GM19438 (cell line): ENCODE measurements at regions not wholly inside any gene's neighbourhood (a gene's known extent, or its start where the extent isn't known, plus 50 kb on each side); places are given as distances from the start of the nearest gene placed in this dataset.
"Not testable (repeated sequence)": the region's sequence is repeated elsewhere in the genome, so short reads cannot be mapped to it uniquely, and the experiment has no call there.

Experiments used
- ATAC-seq: cut with Tn5 transposase; IDR thresholded peaks from one replicate; pipeline ENCODE4 v1.9.1; 2021; ENCODE audit warnings: low read depth; ENCODE audit not compliant: unreplicated experiment

GRCh38 chr2:51782921-51783765 lies 751.2 kb upstream of the NRXN1 start:
- ATAC-seq: no peak

GRCh38 chr2:51781691-51782090 lies 749.8 kb upstream of the NRXN1 start:
- no peak for ATAC-seq

GRCh38 chr2:51780353-51780752 lies 748.4 kb upstream of the NRXN1 start:
- ATAC-seq: no peak

DNA sequence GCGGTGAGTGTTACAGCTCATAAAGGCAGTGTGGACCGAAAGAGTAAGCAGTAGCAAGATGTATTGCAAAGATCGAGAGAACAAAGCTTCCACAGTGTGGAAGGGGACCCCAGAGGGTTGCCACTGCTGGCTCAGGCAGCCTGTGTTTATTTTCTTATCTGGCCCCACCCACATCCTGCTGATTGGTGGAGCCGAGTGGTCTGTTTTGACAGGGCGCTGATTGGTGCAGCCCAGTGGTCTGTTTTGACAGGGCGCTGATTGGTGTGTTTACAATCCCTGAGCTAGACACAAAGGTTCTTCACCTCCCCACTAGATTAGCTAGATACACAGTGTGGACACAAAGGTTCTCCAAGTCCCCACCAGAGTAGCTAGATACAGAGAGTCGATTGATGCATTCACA lies 747.8 kb upstream of the NRXN1 start:
- not testable (repeated sequence) for ATAC-seq

DNA sequence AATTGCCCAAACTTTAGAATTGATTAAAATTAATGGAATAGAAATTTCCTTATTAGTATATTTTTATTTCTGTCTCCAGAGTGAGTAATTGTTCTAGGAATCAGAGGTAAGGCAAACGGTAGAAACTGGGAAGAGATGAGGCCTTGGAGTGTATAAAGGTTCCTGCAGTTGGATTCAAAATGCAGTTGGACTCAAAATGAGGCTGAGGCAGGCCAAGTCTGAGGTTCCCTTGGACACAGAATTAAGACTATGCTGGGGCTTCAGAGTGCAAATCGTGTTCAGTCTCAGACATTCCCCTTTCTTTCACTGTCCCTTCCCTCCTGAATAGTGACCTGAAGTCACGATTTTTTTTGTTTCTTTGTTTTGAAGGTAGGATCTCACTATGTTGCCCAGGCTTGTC lies 746.9 kb upstream of the NRXN1 start:
- ATAC-seq: no peak

DNA sequence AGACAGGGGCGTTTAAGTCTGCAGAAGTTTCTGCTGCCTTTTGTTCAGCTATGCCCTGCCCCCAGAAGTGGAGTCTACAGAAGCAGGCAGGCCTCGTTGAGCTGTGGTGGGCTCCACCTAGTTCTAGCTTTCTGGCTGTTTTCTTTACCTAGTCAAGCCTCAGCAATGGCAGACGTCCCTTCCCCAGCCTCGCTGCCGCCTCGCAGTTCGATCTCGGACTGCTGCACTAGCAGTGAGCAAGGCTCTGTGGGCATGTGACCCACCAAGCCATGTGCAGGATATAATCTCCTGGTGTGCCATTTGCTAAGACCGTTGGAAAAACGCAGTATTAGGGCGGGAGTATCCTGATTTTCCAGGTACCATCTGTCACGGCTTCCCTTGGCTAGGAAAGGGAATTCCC lies 742.7 kb upstream of the NRXN1 start:
- not testable (repeated sequence) for ATAC-seq

- no peak for ATAC-seq
Measured at GRCh38 chr2:51760441-51760840, 728.5 kb upstream of the NRXN1 start.

DNA sequence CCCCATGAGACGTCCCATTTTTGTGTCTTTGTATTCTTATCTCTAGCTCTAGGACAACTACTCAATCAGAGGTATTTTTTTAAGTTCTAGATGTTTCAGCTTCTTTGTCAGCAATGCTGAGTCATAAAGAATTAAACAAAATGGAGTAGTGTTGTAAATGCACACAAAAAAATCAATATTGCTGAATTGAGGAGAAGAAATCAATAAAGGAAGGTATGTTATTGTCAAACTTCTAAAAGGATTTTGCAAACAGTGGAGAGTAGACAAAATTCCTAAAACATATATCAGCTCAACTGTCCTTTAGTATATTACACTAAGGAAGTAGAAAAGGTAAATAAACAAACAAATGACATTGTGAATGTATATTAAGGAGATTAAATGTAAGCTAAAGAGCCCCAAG lies 726.1 kb upstream of the NRXN1 start:
- no peak for ATAC-seq

GRCh38 chr2:51734115-51734514 lies 702.2 kb upstream of the NRXN1 start:
- ATAC-seq: no peak

DNA sequence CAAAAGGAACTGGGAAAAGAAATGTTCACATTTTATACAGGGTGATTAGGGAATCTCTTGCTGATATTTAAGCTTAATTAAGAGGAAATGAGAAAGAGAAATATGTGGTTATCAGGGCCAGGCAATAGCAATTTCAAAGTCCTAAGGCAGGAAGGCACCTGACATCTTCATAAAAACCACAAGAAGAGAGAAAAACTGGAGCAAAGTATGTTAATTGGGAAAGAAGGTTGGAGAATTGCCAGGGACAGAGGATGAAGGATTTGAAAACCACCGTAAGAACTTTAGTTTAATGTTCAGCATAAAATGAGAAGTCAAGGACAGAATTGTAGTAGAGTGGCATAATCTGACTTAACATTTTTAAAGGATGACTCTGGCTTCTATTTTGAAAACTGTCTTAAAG lies 691.8 kb upstream of the NRXN1 start:
- no peak for ATAC-seq

GRCh38 chr2:51722311-51722710 lies 690.4 kb upstream of the NRXN1 start:
- no peak for ATAC-seq

GRCh38 chr2:51720826-51721225 lies 688.9 kb upstream of the NRXN1 start:
- no peak for ATAC-seq

- no peak for ATAC-seq
Measured at GRCh38 chr2:51718881-51719280, 686.9 kb upstream of the NRXN1 start.

DNA sequence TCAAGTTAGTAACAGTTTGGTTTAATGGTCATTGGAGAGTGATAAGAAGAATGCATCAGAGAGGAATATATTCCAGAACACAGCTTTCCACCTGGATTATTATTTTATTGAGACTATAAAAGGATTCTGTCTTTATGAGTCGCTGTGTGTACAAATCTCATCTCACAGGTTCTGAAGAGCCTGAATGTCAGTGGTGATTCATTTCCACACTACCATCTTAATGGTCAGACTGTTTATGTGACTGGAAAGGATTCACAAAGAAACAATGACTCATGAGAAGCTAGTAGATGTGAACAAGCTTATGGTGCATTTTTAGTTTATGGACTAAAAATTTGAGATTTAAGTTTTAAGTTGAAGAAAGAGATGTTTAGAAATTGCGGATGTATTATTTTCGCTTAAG lies 685.4 kb upstream of the NRXN1 start:
- ATAC-seq: no peak

DNA sequence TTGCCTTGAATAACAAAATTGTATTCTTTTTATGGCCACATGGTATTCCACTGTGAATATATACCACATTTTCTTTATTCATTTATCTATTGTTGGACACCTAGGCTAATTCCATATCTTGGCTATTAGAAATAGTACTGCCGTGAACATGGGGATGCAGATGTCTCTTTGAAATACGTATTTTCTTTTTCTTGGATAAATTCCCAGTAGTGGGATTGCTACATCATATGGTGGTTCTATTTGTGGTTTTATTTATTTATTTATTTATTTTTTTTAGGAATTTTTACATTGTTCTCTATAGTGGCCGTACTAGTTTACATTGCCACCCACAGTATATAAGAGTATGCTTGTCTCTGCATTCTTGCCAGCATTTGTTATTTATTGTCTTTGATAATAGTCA lies 679.8 kb upstream of the NRXN1 start:
- ATAC-seq: no peak

DNA sequence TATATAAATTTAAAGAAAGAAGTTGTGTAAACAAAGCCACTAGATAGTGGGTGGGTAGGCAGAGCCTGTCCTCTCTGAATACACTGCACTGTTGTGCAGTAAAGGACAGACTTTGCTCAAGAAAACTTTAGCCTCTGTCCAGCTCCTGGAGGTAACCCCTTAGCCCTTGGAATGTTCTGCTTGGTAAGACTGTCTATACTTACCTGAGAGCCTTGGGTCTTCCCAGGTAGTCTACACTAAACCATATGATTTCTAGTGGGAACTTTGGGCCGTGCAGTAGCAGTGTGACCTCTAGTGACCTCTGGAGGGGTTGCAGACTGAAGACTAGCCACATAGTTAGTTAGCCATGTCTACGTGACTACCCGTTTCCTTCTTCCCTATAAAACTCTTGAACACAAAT lies 678.3 kb upstream of the NRXN1 start:
- no peak for ATAC-seq

DNA sequence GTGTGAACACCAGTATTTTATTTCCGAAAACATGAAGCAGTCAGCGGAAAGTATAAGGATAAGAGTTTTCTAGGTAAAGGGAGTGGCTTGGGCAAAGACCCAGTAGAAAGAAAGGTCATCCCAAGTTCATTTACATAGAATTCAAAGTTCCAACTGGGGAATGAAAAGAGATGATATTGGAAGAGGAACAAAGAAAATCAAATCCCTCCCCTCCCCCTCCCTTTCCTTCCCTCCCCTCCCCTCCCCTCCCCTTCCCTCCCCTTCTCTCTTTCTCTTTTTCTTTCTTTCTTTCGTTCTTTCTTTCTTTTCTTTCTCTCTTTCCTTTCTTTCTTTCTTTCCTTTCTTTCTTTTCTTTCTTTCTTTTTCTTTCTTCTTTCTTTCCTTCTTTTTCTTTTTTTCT lies 675.7 kb upstream of the NRXN1 start:
- no peak for ATAC-seq

DNA sequence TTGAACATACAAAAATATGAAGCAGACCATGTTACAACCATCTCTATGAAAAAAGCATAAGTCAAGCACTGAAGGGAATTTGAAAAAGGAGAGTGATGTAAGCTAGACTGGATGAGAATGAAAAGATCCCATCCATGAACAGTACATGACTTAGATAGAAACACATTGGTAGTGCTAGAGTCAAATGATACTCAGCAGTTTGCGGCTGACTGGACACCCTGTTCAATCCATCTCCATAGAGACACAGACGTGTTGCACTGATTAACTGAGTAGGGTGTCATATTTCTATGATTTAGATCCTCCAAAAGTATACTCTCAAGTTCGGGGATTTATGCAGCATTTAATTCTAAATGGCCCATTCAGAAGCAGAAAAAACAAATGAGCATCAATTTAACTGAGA lies 674.3 kb upstream of the NRXN1 start:
- ATAC-seq: no peak

GRCh38 chr2:51705417-51705816 lies 673.5 kb upstream of the NRXN1 start:
- ATAC-seq: no peak

DNA sequence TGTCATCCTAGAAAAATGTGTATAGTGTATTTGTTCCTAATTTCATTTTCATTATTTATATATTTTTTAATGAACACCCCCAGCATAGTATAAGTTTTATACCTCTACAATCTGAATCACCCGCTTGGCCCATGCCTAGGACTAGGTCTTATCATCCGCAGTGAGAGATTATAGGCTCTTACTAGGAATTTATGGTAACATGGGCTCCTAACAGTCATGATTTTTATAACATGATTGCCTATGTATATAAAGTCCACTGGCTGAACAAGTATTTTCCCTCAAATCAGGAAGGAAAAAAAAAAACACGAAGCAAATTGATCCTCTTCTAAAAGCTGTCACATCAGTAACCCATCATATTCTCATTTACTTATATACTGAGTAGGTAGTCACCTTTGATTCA lies 666.1 kb upstream of the NRXN1 start:
- no peak for ATAC-seq

DNA sequence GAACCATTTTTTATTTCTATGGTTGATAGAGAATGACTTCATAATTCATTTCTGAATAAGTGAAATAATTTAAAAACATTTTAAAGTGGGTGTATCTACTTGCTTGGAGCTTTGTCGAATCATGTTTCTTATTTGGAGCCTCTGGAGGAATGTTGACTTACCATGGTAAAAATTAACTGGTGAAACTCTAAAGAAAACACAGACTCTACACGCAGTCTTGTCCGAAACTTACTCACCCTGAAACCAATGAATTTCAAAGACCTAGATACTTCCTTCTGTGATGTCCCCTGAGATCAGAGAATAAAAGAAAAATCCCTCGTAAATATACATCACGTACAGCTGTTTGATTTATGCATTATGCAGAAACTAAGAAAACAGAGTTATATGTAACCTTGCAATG lies 665.2 kb upstream of the NRXN1 start:
- ATAC-seq: no peak

- no peak for ATAC-seq
Measured at GRCh38 chr2:51695531-51695930, 663.6 kb upstream of the NRXN1 start.

DNA sequence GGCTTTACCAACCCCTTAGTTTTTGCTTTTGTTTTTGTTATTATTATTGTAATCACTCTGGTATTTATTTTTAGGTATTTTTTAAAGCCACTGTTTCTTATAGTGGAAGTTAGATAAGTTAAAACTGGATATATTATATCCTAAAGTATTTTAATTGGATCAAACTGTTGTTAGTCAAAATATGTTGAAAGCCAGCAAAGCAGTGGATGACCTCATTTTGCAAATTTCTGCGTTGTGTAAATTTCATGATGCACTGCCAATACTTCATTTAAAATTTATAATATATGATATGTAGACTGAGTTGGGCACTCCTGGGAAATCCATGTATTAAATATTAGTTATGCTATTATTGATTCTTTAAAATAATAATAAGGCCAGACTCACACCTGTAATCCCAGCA lies 661.7 kb upstream of the NRXN1 start:
- no peak for ATAC-seq
